T47D (cell line): ENCODE measurements at regions not wholly inside any gene's neighbourhood (a gene's known extent, or its start where the extent isn't known, plus 50 kb on each side); places are given as distances from the start of the nearest gene placed in this dataset.
"Not testable (repeated sequence)": the region's sequence is repeated elsewhere in the genome, so short reads cannot be mapped to it uniquely, and the experiment has no call there.

Experiments
- DNase-seq, 2 experiments: peaks; one replicate each; pipeline versions ENCODE4 v3.0.0 to v3.0.0-alpha.2; 2011 to 2012; ENCODE audit warnings: low read depth in 1 of 2, low spot score in 1 of 2
- JUND ChIP-seq: IDR thresholded peaks from 2 replicates; pipeline ENCODE4 v1.6.1; 2012; ENCODE audit warnings: low read depth
- in situ Hi-C: cut with HindIII; loops from 2 replicates; pipeline ENCODE4 v1.10.0; 2016; ENCODE audit warnings: low sequenced_read_pairs, low pct_unique_long_range_greater_than_20kb

DNA sequence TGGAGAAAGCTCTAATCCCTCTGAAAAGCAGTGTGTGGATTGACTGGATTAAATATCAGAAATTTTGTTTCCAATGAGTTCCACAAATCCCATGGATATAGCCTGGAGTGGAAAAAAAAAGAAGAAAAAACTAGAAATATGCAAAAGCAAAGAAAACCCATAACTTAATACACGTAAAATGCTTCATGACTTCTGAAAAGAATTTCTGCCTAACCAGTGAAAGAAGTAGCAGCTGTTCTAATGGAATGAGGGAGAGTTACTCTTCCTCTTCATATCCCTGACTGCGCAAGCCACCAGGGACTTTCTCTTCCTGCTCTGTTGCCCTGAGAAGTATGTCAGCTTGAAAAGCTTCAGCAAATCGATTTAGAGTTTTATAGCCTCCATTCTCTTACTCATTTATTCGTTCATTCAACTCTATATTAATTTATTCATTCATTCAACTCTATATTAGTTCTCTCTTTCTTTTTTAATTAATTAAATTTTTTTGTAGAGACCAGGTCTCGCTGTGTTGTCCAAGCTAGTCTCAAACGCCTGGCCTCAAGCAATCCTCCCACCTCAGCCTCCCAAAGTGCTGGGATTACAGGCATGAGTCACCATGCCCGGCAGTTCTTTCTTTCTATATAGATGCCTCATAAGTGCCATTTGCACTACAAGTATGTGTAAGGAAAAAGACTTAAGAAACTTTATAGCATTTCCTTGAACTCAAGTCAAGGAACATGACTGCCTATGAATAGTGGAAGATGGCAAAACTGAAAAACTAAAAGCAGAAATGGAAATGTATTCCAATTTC, 447.3 kb upstream of the NRP1 start:
- in situ Hi-C loops, result no loop called here
- TF ChIP-seq JUND, result no peak
- DNase-seq, result no peak

DNA sequence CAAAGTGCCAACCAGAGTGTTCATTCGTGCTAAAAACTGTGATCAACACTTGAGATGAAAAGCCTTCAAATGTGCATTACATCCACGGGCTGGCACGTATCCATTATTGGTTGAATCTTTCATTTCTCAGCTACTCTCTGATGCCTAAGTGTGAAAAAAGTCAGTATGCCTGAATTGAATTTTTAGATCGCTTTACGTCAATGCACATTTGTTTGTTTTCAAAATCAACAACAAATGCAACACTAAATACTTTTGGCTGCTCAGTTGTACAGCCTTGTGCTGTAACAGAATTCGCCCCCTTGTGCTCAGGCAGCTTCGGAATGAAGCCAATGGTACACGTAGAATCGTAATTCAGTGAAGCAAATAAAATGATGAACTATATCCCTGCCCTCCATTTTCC, 446.5 kb upstream of the NRP1 start:
- DNase-seq, result no peak
- in situ Hi-C loops, result no loop called here
- no peak for TF ChIP-seq JUND

DNA sequence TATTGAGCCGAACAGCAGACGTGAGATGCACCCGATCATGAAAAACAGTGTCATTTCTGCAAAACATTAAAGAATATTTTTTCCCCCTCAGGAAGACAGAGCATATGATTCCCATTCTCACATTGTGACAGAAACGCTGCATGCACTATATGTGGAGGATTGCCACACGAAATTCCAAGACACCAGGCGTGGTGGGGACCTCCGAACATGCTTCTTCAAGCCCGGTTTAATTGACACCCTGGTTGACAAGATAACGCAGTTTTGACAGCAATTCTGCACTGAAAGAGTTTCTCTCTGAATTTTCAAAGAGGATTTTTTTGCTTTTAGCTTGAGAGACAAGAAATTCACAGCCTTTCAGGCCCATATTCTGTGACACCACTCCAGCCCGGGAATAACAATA, 442.8 kb upstream of the NRP1 start:
- TF ChIP-seq JUND, result no peak
- no peak for DNase-seq
- in situ Hi-C loops, result no loop called here

DNA sequence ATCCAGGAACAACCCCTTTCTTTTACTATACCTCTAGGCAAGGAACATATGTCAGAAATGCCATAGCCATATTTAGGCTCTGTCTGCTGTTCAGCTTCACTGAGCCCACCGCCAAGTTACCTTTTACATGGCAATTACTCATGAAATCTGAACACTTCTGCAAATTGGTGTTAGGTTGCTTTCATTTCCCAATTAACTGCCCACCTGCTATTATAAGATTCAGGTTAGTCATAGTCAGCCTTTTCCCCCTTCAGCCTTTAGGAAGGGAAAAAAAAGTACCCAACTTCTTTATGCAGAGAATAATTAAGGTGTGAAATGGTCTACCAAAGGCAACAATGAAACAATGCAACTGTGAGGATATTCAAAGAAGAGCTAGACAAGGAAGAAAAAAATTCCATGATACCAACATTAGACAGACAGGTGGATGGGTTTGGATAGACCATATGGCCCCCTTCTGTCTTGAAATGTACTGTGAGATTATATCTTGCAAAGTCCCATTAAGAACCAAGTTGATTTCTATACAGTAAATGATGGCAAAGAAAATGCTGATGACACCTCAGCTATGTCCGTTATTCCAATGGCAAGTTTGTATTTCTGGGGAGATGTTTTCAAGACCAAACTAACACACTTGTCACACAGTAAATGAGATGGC, 442.1 kb upstream of the NRP1 start:
- in situ Hi-C loops, result no loop called here
- TF ChIP-seq JUND, result no peak
- DNase-seq, result no peak

DNA sequence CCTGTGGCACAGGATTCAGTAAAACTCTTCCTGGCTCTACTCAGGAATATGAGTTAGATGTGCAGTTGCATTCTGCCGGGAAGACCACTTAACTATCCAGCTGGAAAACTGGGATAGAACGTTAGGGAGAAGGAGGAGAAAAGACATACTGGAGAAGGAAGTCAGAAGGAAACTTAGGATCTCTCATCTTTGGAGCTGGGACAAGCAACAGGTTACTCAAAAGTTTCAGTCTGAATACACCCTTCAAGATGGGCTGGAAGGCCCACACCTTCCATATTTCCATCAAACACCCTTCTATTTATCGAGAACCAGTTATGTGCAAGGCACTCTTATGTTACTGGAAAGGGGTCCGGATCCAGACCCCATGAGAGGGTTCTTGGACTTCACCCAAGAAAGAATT, 440.4 kb upstream of the NRP1 start:
- no peak for TF ChIP-seq JUND
- in situ Hi-C loops, result no loop called here

DNA sequence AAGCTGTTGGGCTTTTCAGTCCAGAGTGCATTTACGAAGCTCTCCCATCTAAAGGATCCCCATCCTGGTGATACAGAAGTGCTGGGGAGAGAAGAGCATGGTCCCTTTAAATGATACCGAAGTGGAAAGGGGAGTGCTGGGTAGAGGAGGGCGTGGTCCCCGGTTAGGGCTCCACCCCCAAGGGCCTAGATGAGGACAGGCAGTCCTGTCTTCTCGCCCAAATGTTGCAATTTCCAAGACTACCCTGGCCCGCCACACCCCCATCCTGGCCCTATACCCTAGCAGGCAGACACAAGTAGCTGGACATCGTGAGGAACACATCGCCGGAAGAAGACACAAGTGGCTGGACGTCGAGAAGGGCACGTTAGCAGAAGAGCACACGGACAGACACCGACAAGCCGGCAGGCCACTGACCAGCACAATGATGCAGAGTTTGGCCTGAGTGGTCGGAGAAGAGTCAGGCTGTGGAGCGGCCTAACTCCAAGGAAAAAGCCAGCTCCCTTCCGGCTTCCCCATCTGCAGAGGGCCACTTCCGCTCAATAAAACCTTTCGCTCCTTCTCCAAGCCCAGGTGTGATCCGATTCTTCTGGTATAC, 439.5 kb upstream of the NRP1 start:
- no peak for DNase-seq
- TF ChIP-seq JUND, result no peak
- in situ Hi-C loops, result no loop called here

More for the DNA sequence above, 440.4 kb upstream of the NRP1 start:
- no peak for DNase-seq

DNA sequence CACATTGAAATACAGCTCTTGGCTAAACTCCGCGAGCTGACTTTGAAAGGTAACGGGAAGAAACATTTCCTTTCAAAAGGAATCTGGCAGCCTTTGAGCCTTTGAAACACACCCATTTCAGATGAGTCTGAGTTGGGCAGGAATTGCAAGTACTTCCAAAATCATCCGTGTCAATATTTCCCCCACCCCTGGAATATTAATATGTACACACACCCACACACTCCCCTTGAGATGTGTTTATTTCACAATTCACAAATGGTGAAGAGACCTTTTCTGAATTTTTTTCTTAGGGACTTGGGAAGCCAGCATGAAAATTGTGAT, 438.7 kb upstream of the NRP1 start:
- no peak for DNase-seq
- in situ Hi-C loops, result no loop called here
- TF ChIP-seq JUND, result no peak

DNA sequence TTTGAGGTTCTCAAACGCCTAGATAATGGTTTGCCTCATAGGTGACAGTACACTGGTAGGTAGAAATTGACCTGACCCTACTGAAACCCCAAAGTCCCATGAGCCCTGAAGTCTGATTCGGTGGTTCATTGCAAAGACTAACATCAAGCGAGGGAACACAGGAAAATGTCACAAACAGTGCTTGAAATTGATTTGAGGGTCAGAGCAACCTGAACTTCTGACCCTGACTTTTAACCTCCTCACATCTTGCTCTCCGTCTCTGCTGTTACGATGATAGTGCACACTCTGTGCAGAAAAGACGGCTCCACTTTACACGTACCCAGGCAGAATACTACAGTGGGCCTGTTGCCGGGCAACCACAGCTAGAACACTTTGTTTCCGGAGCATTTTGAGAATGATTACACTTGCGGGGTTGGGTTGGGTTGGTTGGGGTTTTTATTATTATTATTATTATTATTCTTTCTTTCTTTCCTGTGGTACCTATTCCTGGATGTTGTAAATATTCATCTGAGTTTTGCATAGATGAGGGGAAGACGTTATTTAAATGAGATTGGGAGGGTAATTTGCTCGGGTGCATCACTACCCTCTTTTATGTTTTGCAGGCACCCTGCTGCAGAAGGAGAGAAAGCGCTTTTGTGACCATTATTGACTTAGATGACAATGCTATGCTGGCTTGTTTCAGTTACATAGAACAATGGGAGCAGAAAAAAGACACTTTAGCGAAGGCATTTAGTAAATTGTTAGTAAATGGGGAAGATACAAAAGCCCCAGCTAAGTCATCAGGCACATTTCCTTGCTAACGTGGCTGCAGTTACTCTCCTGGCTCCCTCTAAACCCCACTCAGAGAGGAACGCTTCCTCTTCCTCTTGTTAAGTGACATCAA, 438.1 kb upstream of the NRP1 start:
- in situ Hi-C loops, result no loop called here
- no peak for DNase-seq
- TF ChIP-seq JUND, result no peak

DNA sequence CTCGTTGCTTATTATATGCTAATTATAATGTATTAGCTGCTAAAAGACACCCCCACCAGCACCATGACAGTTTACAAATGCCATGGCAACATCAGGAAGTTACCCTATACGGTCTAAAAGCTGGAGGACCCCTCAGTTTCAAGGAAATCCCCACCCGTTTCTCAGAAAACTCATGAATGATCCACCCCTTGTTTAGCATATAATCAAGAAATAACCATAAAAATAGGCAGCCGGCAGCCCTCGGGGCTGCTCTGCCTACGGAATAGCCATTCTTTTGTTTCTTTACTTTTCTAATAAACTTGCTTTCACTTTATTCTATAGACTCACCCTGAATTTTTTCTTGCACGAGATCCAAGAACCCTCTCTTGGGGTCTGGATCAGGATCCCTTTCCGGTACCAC, 437.4 kb upstream of the NRP1 start:
- in situ Hi-C loops, DNase-seq: not testable (repeated sequence)

DNA sequence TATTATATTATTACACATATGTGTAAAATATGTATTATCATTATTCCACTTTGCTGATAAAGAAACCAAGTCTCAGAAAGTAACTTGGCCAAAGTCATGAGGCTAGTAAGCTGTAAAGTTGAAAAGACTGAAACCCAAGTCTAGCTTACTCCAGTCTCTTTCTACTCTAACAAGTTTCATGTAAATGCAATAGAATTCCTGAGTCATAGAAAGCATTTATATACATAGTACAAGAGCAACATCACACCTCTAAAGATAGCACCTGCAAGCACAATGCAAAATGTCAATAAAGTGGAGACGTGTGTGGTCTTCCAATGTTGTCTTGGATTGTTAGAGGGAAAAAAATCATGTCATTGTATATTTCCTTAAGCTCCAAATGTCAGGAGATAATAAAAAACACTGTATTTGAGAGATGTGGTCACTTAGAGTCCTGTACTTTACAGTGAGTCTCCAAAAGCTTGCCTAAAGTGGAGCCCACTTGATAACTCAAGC, 430.3 kb upstream of the NRP1 start:
- in situ Hi-C loops, result no loop called here
- no peak for DNase-seq
- no peak for TF ChIP-seq JUND

DNA sequence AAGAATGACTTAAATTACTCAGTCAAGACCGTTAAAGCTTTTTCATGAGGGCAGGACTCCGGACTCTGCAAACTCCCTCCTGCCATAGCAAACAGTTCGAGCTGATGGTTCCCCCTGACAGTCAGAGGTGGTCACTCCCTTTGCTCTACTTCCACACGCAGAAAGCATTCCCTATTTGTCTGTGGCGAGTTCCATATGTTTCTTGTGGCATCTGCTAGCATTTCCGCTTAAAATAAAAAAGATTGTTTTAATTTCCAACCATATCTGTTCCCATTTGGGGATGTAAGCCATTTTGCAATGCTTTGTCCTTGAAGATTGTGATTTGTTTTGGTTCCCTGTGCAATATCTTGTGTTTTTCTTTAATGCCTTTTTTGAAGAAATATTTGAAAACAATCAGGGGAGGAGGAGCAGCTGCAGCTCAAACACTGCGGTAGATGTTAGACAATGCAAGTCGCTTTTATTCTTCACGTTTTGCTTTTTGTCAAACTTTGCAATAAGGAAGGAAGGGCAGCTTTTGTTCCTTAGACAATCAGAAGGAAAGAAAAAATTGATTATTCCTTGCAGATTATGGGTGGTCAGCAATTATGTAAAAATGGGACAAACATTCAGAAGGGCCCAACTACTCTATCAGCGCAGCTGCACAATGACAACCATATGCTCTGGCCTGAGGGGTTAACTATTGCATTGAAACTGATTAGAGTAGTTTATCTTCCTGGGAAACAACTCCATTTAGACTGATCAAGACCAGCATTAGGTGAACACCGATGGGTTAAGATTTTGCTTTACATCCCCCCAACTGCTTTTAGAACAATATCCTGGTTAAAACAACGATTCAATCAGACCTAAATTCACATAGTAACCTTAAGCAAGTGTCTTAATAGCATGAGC, 425.8 kb upstream of the NRP1 start:
- in situ Hi-C loops, result no loop called here
- DNase-seq, result no peak
- no peak for TF ChIP-seq JUND

DNA sequence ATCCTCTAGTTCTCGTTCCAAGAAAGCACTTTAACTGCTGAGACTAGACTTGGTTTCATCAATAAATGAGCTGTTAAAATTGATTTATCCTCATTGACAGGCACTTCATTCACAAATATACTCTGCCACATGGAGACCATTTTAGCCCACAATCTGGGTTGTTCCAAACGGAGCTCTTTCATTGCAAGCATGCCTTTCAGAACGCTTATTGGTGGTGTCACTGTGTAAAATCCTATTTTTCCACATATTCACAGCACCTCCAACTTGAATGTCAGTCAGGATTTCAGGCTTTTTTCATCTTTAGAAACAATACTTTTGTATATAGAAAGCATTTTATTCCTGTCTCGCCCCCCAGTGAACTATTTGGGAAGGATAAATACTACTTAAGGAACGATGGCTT, 424.7 kb upstream of the NRP1 start:
- in situ Hi-C loops, result no loop called here
- no peak for DNase-seq
- no peak for TF ChIP-seq JUND
